NB4 (cell line): ENCODE measurements at regions not wholly inside any gene's neighbourhood (a gene's known extent, or its start where the extent isn't known, plus 50 kb on each side); places are given as distances from the start of the nearest gene placed in this dataset.

ENCODE experiments used
- DNase-seq: peaks from one replicate; pipeline ENCODE4 v3.0.0; 2010; ENCODE audit warnings: low read depth
- H3K4me3 ChIP-seq: one replicate; pipeline ENCODE4 v1.5.1; 2011; ENCODE audit warnings: mild to moderate bottlenecking, low read depth, low read length, moderate library complexity
- CTCF ChIP-seq: IDR thresholded peaks from one replicate; pipeline ENCODE4 v1.5.1; 2012; ENCODE audit warnings: low read depth, low read length
- MYC ChIP-seq: IDR thresholded peaks from 2 replicates; pipeline ENCODE4 v1.6.1; 2011; ENCODE audit warnings: low read depth, low read length
- POLR2A ChIP-seq: IDR thresholded peaks from 2 replicates; pipeline ENCODE4 v1.6.1; 2011; ENCODE audit warnings: mild to moderate bottlenecking; ENCODE audit not compliant: insufficient read length; ENCODE audit errors: extremely low read depth
- TF ChIP-seq, protein P1 (sequence below): IDR thresholded peaks from 2 replicates; pipeline ENCODE4 v1.6.1; 2011; ENCODE audit warnings: low read depth, low read length

- H3K4me3 ChIP-seq = no peak overlapping the region
- no peak for TF ChIP-seq MYC
- TF ChIP-seq, protein P1, sequence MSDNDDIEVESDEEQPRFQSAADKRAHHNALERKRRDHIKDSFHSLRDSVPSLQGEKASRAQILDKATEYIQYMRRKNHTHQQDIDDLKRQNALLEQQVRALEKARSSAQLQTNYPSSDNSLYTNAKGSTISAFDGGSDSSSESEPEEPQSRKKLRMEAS = no peak
- no peak for TF ChIP-seq CTCF
- no peak for TF ChIP-seq POLR2A
- no peak for DNase-seq
Measured at GRCh38 chr2:14263053-14263452, 369.5 kb upstream of the LRATD1 start.

DNA sequence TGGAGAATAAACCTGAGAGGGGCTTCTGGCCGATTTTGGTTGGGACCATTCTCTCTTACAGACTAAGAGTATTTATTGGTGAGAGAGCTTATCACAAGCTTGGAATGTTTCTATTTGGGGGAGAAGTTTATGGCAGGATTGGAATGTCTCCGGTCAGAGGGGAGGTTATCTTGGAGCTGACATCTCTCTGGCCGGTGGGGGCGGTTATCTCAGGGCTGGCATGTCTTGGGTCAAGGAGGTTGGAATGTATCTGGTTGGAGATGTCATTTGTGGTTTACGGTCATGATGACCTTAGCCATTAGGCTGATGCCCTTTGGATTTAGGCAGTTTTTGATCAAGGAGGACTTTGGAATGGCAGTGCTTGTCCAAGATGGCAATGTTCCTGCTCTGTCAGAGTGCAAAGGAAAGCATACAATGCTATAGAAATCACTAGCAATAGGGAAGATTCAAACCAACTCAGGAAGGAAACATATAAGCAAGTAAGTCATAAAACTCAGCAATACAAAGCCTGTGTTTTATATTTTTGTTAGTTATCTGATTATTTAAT lies 362.4 kb upstream of the LRATD1 start:
- TF ChIP-seq, protein P1 = no peak
- TF ChIP-seq POLR2A = no peak
- TF ChIP-seq CTCF = no peak
- no peak for TF ChIP-seq MYC
- H3K4me3 ChIP-seq = no peak overlapping the region
- DNase-seq = no peak

DNA sequence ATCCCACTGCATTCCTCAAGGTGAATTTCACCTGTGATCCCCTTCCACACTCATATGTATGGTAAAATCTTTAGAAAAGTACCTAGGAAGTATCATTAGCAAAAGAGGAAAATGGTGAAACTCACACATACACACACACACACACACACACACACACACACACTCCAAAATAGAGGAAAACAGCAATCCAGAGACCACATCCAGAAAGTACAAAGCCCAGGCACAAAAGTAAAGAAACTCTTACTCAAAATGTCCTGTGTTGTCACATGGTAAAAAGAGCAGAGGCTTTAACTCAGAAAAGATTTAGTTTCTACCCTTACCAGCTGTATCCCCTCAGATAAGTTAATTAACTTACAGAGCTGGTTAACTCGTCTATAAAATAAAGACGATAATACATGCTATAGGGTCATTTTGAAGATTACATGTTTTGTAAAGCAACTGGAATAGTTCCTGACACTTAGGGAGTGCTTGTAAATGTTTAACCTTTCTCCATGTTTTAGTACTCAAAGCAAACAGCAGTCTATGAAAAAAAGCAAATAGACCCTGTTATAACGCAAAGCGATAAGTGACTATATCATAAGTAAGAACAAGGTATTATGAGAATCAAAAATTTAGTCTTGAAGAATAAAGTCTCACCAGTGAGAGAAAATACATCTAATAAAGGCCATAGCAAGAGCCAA lies 360.0 kb upstream of the LRATD1 start:
- no peak overlapping the region for H3K4me3 ChIP-seq
- no peak for DNase-seq
- TF ChIP-seq MYC (no peak), CTCF (no peak)

DNA sequence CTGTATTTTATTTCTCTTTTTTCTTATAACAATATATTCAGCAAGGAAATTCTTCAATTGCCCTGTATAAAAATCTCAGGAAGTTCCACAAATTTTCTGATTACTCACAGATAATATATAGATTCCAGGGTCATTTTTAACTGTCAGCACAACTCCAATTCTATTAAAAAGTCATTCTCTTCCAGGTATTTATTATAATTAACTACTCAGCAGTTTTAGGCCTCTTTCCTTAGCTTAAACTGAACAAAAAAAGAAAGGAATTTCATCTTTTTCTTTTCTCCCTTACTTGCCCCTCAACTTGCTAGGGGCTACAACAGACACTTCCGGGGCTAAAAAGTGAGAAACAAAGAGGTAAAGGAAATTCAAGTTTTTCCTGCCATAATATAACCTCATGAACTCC lies 358.9 kb upstream of the LRATD1 start:
- TF ChIP-seq POLR2A (no peak), CTCF (no peak), MYC (no peak)
- TF ChIP-seq, protein P1 = no peak
- DNase-seq = no peak
- no peak overlapping the region for H3K4me3 ChIP-seq

GRCh38 chr2:14284244-14284643 lies 348.3 kb upstream of the LRATD1 start:
- no peak for TF ChIP-seq MYC
- TF ChIP-seq, protein P1 = no peak
- TF ChIP-seq CTCF = no peak
- TF ChIP-seq POLR2A = no peak
- DNase-seq = no peak
- no peak overlapping the region for H3K4me3 ChIP-seq

- DNase-seq = no peak
- no peak for TF ChIP-seq POLR2A
- no peak for TF ChIP-seq CTCF
- TF ChIP-seq, protein P1 = no peak
- no peak for TF ChIP-seq MYC
- no peak overlapping the region for H3K4me3 ChIP-seq
Measured at GRCh38 chr2:14285812-14286211, 346.7 kb upstream of the LRATD1 start.
